ENCODE measurements at regions not wholly inside any gene's neighbourhood (a gene's known extent, or its start where the extent isn't known, plus 50 kb on each side); places are given as distances from the start of the nearest gene placed in this dataset.

DNA sequence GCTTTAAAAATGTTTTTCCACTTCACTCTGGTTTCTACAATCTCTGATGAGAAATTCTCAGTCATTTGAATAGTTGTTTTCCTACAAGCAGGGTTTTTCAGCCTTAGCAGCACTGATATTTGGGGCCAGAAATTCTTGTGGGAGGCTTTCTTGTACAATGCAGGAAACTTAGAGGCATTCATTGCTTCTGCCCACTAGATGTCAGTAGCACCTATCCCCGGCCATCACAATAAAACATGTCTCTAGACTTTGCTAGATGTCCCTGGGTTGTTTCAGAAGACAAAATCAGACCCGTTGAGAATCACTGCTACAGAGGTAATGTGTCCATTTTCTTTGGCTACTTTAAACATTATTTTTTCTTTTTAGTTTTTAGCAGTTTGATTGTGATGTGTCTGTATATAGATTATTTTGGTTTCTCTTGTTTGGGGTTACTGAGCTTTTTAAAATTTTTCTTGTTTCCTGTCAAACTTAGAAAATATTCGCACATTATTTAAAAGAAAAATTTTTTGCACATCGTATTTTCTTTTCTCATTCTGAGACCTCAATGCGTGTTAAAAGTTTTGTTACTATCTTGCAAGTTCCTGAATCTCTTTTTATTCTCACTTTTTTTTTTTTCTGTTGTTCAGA is 60.8 kb upstream of the CCDC179 start:
- 52 to 57% (median 53%) methylated on average over 5 of the region's 5 CpGs for WGBS, 4 donors
- Histone ChIP-seq H3K4me3 (no peak overlapping the region), H3K9me3 (no peaks in the 10 kb centered on the region), H3K27me3 (no peaks in the 10 kb centered on the region), H3K27ac (no peak overlapping the region), H3K36me3 (no peaks in the 10 kb centered on the region), H3K4me1 (no peaks in the 10 kb centered on the region)
- intact Hi-C loops (cut with DNase I): no loop called here
- DNase-seq (no peak), ATAC-seq (peak in 3 of 4 donors; percentile 65 to 72 (median 68))
- TF ChIP-seq, protein P1, sequence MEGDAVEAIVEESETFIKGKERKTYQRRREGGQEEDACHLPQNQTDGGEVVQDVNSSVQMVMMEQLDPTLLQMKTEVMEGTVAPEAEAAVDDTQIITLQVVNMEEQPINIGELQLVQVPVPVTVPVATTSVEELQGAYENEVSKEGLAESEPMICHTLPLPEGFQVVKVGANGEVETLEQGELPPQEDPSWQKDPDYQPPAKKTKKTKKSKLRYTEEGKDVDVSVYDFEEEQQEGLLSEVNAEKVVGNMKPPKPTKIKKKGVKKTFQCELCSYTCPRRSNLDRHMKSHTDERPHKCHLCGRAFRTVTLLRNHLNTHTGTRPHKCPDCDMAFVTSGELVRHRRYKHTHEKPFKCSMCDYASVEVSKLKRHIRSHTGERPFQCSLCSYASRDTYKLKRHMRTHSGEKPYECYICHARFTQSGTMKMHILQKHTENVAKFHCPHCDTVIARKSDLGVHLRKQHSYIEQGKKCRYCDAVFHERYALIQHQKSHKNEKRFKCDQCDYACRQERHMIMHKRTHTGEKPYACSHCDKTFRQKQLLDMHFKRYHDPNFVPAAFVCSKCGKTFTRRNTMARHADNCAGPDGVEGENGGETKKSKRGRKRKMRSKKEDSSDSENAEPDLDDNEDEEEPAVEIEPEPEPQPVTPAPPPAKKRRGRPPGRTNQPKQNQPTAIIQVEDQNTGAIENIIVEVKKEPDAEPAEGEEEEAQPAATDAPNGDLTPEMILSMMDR (IDR thresholded peaks at IDR 0.05): peak; percentile 24 to 69 (median 48)
- no peak for TF ChIP-seq POLR2A (IDR thresholded peaks at IDR 0.05)

GRCh38 chr11:22922672-22923071 is 62.4 kb upstream of the CCDC179 start:
- DNase-seq: no peak
- TF ChIP-seq, protein P1 (IDR thresholded peaks at IDR 0.05): no peak
- no peak for TF ChIP-seq POLR2A (IDR thresholded peaks at IDR 0.05)
- Histone ChIP-seq H3K36me3 (no peaks in the 10 kb centered on the region), H3K9me3 (no peaks in the 10 kb centered on the region), H3K27me3 (no peaks in the 10 kb centered on the region), H3K4me1 (no peaks in the 10 kb centered on the region), H3K4me3 (no peak overlapping the region), H3K27ac (no peak overlapping the region)
- 41 to 63% (median 45%) methylated on average over 1 of the region's 1 CpG for WGBS, 4 donors
- intact Hi-C loops (cut with DNase I): no loop called here
- no peak for ATAC-seq

DNA sequence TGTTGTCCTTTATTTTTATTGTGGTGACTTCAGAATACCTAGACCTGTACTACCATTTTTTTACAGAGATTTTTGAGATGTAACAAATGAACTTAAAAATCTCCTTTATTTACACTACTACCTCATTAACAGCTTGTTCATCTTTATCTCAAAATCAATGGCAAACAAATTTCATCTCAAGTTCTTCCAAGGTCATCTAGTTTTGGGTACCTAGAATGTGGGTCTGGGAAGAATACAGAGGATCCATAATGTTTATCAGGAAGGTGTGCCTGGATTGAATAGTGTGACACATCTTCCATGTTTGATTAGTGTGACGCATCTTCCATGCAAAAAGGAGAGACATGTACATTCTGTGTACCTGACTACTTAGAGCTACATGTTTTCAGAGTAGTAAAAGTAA is 63.3 kb upstream of the CCDC179 start:
- TF ChIP-seq POLR2A (IDR thresholded peaks at IDR 0.05): no peak
- TF ChIP-seq, protein P1 (IDR thresholded peaks at IDR 0.05): no peak
- intact Hi-C loops (cut with DNase I): no loop called here
- H3K27ac ChIP-seq: no peak overlapping the region
- no peak for DNase-seq
- H3K27me3 ChIP-seq: no peaks in the 10 kb centered on the region
- WGBS, 4 donors: 93 to 96% (median 94%) methylated on average over 1 of the region's 1 CpG
- no peak overlapping the region for H3K4me3 ChIP-seq
- H3K36me3 ChIP-seq: no peaks in the 10 kb centered on the region
- H3K9me3 ChIP-seq: no peaks in the 10 kb centered on the region
- no peak for ATAC-seq
- H3K4me1 ChIP-seq: no peaks in the 10 kb centered on the region

GRCh38 chr11:22926341-22926740 is 66.1 kb upstream of the CCDC179 start:
- H3K27me3 ChIP-seq: no peaks in the 10 kb centered on the region
- no peaks in the 10 kb centered on the region for H3K4me1 ChIP-seq
- DNase-seq (no peak), ATAC-seq (no peak)
- no peaks in the 10 kb centered on the region for H3K36me3 ChIP-seq
- H3K4me3 ChIP-seq: no peak overlapping the region
- H3K9me3 ChIP-seq: no peaks in the 10 kb centered on the region
- TF ChIP-seq, protein P1 (IDR thresholded peaks at IDR 0.05): no peak
- no peak for TF ChIP-seq POLR2A (IDR thresholded peaks at IDR 0.05)
- intact Hi-C loops (cut with DNase I): no loop called here
- no peak overlapping the region for H3K27ac ChIP-seq
